ENCODE measurements at regions not wholly inside any gene's neighbourhood (a gene's known extent, or its start where the extent isn't known, plus 50 kb on each side); places are given as distances from the start of the nearest gene placed in this dataset.
A peak's percentile ranks its signal among the peaks of the same experiment; 100 is the strongest.
"Not testable (repeated sequence)": the region's sequence is repeated elsewhere in the genome, so short reads cannot be mapped to it uniquely, and the experiment has no call there.

DNA sequence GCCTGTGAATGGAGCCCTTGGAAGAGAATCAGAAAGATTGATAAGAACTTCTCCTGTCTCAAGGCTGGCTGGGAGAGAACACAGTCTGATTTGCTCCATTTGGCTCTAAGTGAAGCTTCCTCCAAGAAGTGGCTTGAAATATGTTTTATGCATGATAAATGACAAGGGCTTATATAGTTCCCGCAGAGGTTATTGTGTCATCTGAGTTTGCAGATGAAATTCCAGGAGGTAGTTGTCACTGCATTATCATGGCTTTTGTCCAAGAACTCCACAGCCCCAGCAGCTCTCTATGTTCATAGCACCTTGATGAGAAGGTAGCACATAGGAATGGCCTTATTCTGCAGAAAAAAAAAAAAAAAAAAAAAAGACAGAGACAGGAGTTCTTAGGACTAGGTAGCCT is 108.5 kb downstream of the DACT1 start:
- 44 to 74% (median 50%) methylated on average over 1 of the region's 1 CpG for WGBS, 3 donors
- Histone ChIP-seq H3K27ac (no peak overlapping the region), H3K36me3 (no peaks in the 10 kb centered on the region), H3K4me3 (no peak overlapping the region), H3K27me3 (no peaks in the 10 kb centered on the region), H3K4me1 (ENCODE audit: insufficient read depth) (peaks cover 3% of the 10 kb centered on the region), H3K9me3 (no peaks in the 10 kb centered on the region)
- TF ChIP-seq EP300 (IDR thresholded peaks at IDR 0.05) (no peak), POLR2A (IDR thresholded peaks at IDR 0.05) (no peak)
- TF ChIP-seq, protein P1, sequence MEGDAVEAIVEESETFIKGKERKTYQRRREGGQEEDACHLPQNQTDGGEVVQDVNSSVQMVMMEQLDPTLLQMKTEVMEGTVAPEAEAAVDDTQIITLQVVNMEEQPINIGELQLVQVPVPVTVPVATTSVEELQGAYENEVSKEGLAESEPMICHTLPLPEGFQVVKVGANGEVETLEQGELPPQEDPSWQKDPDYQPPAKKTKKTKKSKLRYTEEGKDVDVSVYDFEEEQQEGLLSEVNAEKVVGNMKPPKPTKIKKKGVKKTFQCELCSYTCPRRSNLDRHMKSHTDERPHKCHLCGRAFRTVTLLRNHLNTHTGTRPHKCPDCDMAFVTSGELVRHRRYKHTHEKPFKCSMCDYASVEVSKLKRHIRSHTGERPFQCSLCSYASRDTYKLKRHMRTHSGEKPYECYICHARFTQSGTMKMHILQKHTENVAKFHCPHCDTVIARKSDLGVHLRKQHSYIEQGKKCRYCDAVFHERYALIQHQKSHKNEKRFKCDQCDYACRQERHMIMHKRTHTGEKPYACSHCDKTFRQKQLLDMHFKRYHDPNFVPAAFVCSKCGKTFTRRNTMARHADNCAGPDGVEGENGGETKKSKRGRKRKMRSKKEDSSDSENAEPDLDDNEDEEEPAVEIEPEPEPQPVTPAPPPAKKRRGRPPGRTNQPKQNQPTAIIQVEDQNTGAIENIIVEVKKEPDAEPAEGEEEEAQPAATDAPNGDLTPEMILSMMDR (IDR thresholded peaks at IDR 0.05) = no peak
- no peak for DNase-seq
- intact Hi-C loops (cut with DNase I) = no loop called here

DNA sequence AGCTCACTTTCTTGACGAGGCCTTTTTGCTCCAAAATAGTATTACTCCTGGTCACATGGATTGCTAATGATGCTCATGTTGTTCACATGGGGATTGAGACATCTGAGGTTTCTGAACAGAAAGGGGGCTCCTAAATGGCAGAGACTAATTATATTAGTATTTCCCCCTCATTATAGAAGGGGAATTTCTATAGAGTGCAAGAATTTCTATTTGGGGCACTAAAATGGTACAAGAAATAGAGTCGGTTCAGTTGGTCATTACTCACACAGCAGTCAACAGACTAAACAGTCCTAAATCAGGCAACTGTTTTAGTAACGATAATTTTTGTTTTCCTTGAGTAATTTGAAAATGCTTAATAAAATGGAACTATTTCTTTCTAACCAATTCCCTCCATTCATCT is 108.9 kb downstream of the DACT1 start:
- peaks cover 3% of the 10 kb centered on the region for H3K4me1 ChIP-seq (ENCODE audit: insufficient read depth)
- TF ChIP-seq, protein P1 (IDR thresholded peaks at IDR 0.05) = no peak
- no peak for TF ChIP-seq EP300 (IDR thresholded peaks at IDR 0.05)
- no peak for TF ChIP-seq POLR2A (IDR thresholded peaks at IDR 0.05)
- H3K9me3 ChIP-seq = no peaks in the 10 kb centered on the region
- no peak overlapping the region for H3K27ac ChIP-seq
- H3K27me3 ChIP-seq = no peaks in the 10 kb centered on the region
- 56 to 75% (median 61%) methylated on average over 3 of the region's 3 CpGs for WGBS, 3 donors
- no peak overlapping the region for H3K4me3 ChIP-seq
- DNase-seq = no peak
- intact Hi-C loops (cut with DNase I) = no loop called here
- no peaks in the 10 kb centered on the region for H3K36me3 ChIP-seq

DNA sequence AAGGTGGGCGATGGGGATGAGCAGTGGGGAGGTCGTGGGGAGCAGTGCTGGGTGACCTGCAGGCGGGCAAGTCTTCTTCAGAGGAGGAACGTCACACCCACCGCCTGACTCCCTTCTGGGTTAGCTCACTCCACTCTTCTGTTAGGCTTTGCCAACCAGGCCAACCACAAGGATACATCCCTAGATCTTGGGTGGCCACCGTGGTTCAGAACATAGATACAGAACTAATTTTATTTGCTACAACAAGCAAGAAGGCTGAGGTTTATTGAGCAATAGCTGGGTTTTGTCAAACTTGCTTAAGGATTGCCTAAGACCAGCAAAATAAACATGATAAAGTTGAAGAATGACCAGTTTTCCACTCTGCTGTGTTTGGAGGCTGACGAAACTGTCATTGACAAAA is 109.4 kb downstream of the DACT1 start:
- H3K9me3 ChIP-seq = no peaks in the 10 kb centered on the region
- intact Hi-C loops (cut with DNase I) = no loop called here
- H3K27me3 ChIP-seq = no peaks in the 10 kb centered on the region
- no peak overlapping the region for H3K4me3 ChIP-seq
- H3K36me3 ChIP-seq = no peaks in the 10 kb centered on the region
- TF ChIP-seq, protein P1 (IDR thresholded peaks at IDR 0.05) = no peak
- TF ChIP-seq EP300 (IDR thresholded peaks at IDR 0.05) = no peak
- TF ChIP-seq POLR2A (IDR thresholded peaks at IDR 0.05) = no peak
- H3K4me1 ChIP-seq (ENCODE audit: insufficient read depth) = peaks cover 7% of the 10 kb centered on the region
- H3K27ac ChIP-seq = no peak overlapping the region
- DNase-seq = peak in 3 of 5 donors; percentile 34 to 46 (median 36)
- 49 to 73% (median 63%) methylated on average over 7 of the region's 7 CpGs for WGBS, 3 donors

DNA sequence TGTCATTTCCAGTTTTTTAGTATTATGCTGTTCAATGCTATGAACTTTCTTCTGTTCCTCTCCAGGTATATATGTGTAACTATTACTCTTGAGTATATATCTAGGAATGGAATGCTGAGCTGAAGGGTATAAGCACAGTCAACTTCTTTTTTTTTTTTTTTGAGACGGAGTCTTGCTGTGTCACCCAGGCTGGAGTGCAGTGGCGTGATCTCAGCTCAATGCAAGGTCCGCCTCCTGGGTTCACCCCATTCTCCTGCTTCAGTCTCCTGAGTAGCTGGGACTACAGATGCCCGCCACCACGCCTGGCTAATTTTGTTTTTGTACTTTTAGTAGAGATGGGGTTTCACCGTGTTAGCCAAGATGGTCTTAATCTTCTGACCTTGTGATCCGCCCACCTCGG is 110.5 kb downstream of the DACT1 start:
- H3K4me1 ChIP-seq (ENCODE audit: insufficient read depth) = peaks cover 11% of the 10 kb centered on the region

DNA sequence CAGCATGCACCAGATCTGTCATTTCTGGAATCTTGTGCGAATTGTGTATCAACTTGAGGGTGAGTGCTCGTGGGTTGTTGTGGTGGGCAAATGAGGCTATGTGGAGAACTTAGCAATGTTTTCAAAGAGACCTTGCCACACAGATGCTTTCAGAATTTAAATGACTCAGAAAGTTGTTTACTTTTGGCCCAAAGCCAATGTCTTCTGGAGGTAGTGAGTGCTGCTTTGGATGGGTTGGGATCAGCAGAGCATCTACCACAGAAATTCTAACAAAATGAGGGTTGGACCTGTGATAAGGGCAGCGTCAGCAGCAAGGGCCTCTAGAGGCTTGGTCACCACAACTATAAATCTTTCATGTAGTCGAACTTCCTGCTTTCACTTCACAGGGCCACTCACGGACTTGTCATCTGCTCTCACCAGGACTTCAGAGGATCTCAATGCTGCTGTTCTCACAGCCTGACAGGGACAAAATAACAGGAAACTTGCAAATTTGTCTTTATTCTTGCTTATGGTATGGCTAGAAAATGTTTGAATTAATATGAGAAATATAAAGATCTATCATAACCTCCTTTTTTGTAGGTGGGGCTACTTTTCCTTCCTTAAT is 111.4 kb downstream of the DACT1 start:
- DNase-seq = no peak
- Histone ChIP-seq H3K27me3 (no peaks in the 10 kb centered on the region), H3K4me1 (ENCODE audit: insufficient read depth) (peaks cover 11% of the 10 kb centered on the region), H3K4me3 (no peak overlapping the region), H3K27ac (no peak overlapping the region), H3K36me3 (no peaks in the 10 kb centered on the region), H3K9me3 (no peaks in the 10 kb centered on the region)
- intact Hi-C loops (cut with DNase I) = no loop called here
- TF ChIP-seq EP300 (IDR thresholded peaks at IDR 0.05) = no peak
- no peak for TF ChIP-seq POLR2A (IDR thresholded peaks at IDR 0.05)
- TF ChIP-seq, protein P1 (IDR thresholded peaks at IDR 0.05) = no peak
- 55 to 63% (median 58%) methylated on average over 5 of the region's 5 CpGs for WGBS, 3 donors

More for the DNA sequence above, 110.5 kb downstream of the DACT1 start:
- H3K36me3 ChIP-seq; intact Hi-C loops (cut with DNase I); DNase-seq; H3K4me3 ChIP-seq; H3K27me3 ChIP-seq; H3K27ac ChIP-seq; H3K9me3 ChIP-seq: not testable (repeated sequence)
- 91 to 95% (median 92%) methylated on average over 8 of the region's 8 CpGs for WGBS, 3 donors
